RWPE2 (cell line): ENCODE measurements at regions not wholly inside any gene's neighbourhood (a gene's known extent, or its start where the extent isn't known, plus 50 kb on each side); places are given as distances from the start of the nearest gene placed in this dataset.

Experiments
- ATAC-seq: fragments of 200-7000 bp; cut with Tn5 transposase; 3 replicates; pipeline ENCODE4 v1.9.1; 2021; ENCODE audit warnings: low read depth
- DNase-seq: peaks from one replicate; pipeline ENCODE4 v3.0.0-alpha.2; 2020; ENCODE audit warnings: low spot score
- H3K27ac ChIP-seq: fragments of 450-650 bp; 2 replicates; pipeline ENCODE4 v1.5.1; 2017; ENCODE audit warnings: mild to moderate bottlenecking; ENCODE audit not compliant: poor library complexity, severe bottlenecking
- H3K27me3 ChIP-seq: fragments of 250-450 bp; sonication (Bioruptor Pico); 2 replicates; pipeline ENCODE4 v1.5.1; 2021; ENCODE audit warnings: mild to moderate bottlenecking, moderate library complexity; ENCODE audit not compliant: insufficient read depth, poor library complexity, severe bottlenecking
- H3K36me3 ChIP-seq: fragments of 250-450 bp; sonication (Bioruptor Pico); 2 replicates; pipeline ENCODE4 v1.5.1; 2020; ENCODE audit warnings: low read depth, mild to moderate bottlenecking, moderate library complexity
- H3K4me1 ChIP-seq: fragments of 250-450 bp; sonication (Bioruptor Pico); 2 replicates; pipeline ENCODE4 v1.5.1; 2021; ENCODE audit warnings: mild to moderate bottlenecking, moderate library complexity; ENCODE audit not compliant: insufficient read depth, poor library complexity, severe bottlenecking
- H3K4me3 ChIP-seq: fragments of 250-450 bp; sonication (Bioruptor Pico); 2 replicates; pipeline ENCODE4 v1.5.1; 2021; ENCODE audit warnings: mild to moderate bottlenecking, moderate library complexity; ENCODE audit not compliant: severe bottlenecking
- H3K9me3 ChIP-seq: fragments of 250-450 bp; sonication (Bioruptor Pico); 2 replicates; pipeline ENCODE4 v1.5.1; 2021; ENCODE audit warnings: mild to moderate bottlenecking, moderate library complexity; ENCODE audit not compliant: severe bottlenecking
- TF ChIP-seq, protein P1 (sequence below): fragments of 450-650 bp; IDR thresholded peaks from one replicate; pipeline ENCODE4 v1.5.1; 2017; ENCODE audit warnings: mild to moderate bottlenecking, moderate library complexity; ENCODE audit not compliant: poor library complexity, severe bottlenecking

DNA sequence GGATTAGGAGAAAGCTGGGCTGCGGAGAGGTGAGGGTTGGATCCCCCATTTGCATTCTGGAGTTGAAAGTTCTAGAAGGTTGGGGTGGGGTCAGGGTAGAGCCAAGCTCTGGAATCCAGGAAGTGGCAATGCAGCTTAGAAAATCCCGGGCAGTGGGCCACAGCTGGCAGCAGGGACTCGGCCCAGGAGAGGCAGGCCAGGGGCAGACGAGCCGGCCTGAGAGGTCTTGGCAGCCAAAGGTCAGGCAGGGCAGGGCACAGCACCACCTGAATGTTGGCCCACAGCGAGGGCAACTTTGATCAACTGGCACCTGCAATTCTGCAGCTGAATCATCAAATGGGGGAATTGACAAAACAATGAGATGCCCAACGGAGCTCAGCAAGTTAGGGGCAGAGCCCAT, 139.2 kb downstream of the INHBB start:
- no peaks in the 10 kb centered on the region for H3K9me3 ChIP-seq
- no peak overlapping the region for H3K4me3 ChIP-seq
- ATAC-seq (no peak), DNase-seq (no peak)
- peaks cover 3% of the 10 kb centered on the region for H3K4me1 ChIP-seq
- H3K27ac ChIP-seq = no peak overlapping the region
- no peaks in the 10 kb centered on the region for H3K27me3 ChIP-seq
- no peaks in the 10 kb centered on the region for H3K36me3 ChIP-seq
- TF ChIP-seq, protein P1, sequence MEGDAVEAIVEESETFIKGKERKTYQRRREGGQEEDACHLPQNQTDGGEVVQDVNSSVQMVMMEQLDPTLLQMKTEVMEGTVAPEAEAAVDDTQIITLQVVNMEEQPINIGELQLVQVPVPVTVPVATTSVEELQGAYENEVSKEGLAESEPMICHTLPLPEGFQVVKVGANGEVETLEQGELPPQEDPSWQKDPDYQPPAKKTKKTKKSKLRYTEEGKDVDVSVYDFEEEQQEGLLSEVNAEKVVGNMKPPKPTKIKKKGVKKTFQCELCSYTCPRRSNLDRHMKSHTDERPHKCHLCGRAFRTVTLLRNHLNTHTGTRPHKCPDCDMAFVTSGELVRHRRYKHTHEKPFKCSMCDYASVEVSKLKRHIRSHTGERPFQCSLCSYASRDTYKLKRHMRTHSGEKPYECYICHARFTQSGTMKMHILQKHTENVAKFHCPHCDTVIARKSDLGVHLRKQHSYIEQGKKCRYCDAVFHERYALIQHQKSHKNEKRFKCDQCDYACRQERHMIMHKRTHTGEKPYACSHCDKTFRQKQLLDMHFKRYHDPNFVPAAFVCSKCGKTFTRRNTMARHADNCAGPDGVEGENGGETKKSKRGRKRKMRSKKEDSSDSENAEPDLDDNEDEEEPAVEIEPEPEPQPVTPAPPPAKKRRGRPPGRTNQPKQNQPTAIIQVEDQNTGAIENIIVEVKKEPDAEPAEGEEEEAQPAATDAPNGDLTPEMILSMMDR = no peak

DNA sequence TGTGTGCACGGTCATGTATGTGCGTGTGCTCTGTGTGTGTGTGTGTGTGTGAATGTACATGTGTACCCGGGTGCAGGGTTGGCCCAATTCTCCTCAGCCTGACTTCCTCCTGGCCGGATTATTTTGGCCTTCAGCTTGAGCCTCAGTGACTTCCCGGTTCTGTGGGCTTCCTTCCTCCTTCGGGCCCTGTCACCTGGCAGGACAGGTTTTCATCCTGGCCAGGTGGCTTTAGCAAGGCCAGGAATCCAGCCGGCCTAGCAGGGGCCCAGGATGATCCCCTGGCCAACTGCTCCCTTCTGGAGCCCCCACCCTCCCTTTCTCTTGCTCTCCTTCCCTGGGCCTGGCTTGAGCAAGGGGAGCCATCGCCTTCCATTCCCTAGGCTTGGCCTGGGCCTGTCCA, 140.5 kb downstream of the INHBB start:
- no peaks in the 10 kb centered on the region for H3K27me3 ChIP-seq

DNA sequence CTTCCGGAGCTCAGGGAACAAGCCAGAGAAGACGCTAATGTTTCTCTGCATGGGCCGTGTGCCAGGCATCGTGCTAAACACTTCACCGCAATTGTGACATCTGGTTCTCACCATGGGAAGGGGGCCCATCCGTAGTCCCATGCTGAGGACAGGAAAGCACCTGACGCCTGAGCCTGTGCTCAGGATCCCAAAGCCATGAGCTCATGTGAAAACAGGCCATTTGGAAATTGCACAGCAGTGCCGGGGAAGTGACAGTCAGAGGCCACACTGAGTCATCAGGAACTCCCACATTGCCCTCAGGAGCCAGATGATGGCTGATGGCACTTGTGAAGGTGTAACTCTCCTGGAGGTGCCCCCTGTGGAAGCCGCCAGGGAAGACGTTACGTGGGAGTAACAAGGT, 141.0 kb downstream of the INHBB start:
- Histone ChIP-seq H3K9me3 (no peaks in the 10 kb centered on the region), H3K36me3 (no peaks in the 10 kb centered on the region), H3K4me1 (peaks cover 8% of the 10 kb centered on the region), H3K27me3 (no peaks in the 10 kb centered on the region), H3K27ac (no peak overlapping the region), H3K4me3 (no peak overlapping the region)
- no peak for DNase-seq
- TF ChIP-seq, protein P1 = no peak
- ATAC-seq = no peak

More for the DNA sequence above, 140.5 kb downstream of the INHBB start:
- H3K9me3 ChIP-seq = no peaks in the 10 kb centered on the region
- H3K36me3 ChIP-seq = no peaks in the 10 kb centered on the region
- no peak for ATAC-seq
- peaks cover 8% of the 10 kb centered on the region for H3K4me1 ChIP-seq
- no peak overlapping the region for H3K4me3 ChIP-seq
- TF ChIP-seq, protein P1 = no peak
- DNase-seq = no peak
- no peak overlapping the region for H3K27ac ChIP-seq

DNA sequence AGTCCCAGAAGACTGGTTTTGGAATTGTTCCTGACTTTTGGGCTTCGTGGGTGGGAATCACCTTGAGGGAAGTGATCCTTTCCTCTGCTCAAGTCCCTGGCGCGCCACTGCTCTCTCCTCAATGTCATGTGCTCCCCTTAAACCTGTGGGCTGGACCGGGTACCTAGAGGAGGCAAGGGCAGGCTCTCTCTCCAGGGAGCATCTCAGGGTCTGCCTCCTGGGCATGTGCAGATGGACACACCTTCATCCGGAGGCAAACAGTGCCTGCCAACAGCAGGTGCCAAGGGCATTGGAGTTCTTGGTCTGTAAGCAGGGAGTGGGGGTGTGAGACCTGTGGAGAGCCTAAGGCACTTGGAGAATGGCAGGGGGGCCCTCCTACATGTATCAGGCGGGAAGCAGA, 142.6 kb downstream of the INHBB start:
- Histone ChIP-seq H3K4me1 (peaks cover 8% of the 10 kb centered on the region), H3K4me3 (no peak overlapping the region), H3K9me3 (no peaks in the 10 kb centered on the region), H3K27me3 (no peaks in the 10 kb centered on the region), H3K36me3 (no peaks in the 10 kb centered on the region), H3K27ac (no peak overlapping the region)
- ATAC-seq (no peak), DNase-seq (no peak)
- TF ChIP-seq, protein P1 = no peak

DNA sequence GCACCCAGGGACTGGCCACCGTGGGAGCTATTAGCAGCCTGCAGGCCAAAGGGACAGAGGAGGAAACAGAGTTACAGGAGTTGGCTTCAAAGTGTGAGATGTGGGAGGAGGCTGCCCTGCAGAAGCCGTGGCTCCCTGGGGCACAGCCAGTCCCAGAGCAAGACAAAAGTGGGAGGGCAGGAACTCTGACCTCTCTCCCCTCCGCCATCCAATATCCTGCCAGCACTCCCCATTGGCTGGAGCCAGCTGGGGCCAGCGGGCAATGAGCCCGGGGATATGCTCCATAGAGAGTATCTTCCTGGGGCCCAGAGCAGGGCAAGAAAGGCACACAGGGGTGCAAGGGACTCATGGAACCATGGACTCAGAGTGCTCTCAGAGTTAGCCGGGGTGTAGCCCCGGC, 143.1 kb downstream of the INHBB start:
- H3K9me3 ChIP-seq = no peaks in the 10 kb centered on the region
- TF ChIP-seq, protein P1 = no peak
- DNase-seq (no peak), ATAC-seq (no peak)
- no peaks in the 10 kb centered on the region for H3K36me3 ChIP-seq
- H3K4me3 ChIP-seq = no peak overlapping the region
- H3K27me3 ChIP-seq = no peaks in the 10 kb centered on the region
- peaks cover 8% of the 10 kb centered on the region for H3K4me1 ChIP-seq
- no peak overlapping the region for H3K27ac ChIP-seq
